GM03348 (cell line): ENCODE measurements at regions not wholly inside any gene's neighbourhood (a gene's known extent, or its start where the extent isn't known, plus 50 kb on each side); places are given as distances from the start of the nearest gene placed in this dataset.
"Not testable (repeated sequence)": the region's sequence is repeated elsewhere in the genome, so short reads cannot be mapped to it uniquely, and the experiment has no call there.

Experiments
- DNase-seq: peaks from one replicate; pipeline ENCODE4 v3.0.0; 2012; ENCODE audit warnings: low spot score

GRCh38 chr12:131389054-131390013 lies 321.6 kb upstream of the SFSWAP start:
- no peak for DNase-seq

GRCh38 chr12:131390412-131391334 lies 320.2 kb upstream of the SFSWAP start:
- no peak for DNase-seq

GRCh38 chr12:131391399-131391798 lies 319.5 kb upstream of the SFSWAP start:
- no peak for DNase-seq

- not testable (repeated sequence) for DNase-seq
These were observed 316.1 kb upstream of the SFSWAP start for GRCh38 chr12:131394752-131395151.

- DNase-seq = not testable (repeated sequence)
These were observed 315.6 kb upstream of the SFSWAP start for GRCh38 chr12:131395209-131395684.

- DNase-seq = no peak
These were observed 314.8 kb upstream of the SFSWAP start for GRCh38 chr12:131395971-131396573.

GRCh38 chr12:131397493-131398181 lies 313.3 kb upstream of the SFSWAP start:
- DNase-seq = no peak

GRCh38 chr12:131399000-131399399 lies 311.9 kb upstream of the SFSWAP start:
- DNase-seq = no peak

GRCh38 chr12:131400668-131401294 lies 310.1 kb upstream of the SFSWAP start:
- DNase-seq = not testable (repeated sequence)

- not testable (repeated sequence) for DNase-seq
These were observed 308.8 kb upstream of the SFSWAP start for GRCh38 chr12:131401907-131402633.

- no peak for DNase-seq
These were observed 308.0 kb upstream of the SFSWAP start for GRCh38 chr12:131402781-131403396.

GRCh38 chr12:131403676-131404075 lies 307.2 kb upstream of the SFSWAP start:
- DNase-seq = no peak

GRCh38 chr12:131404705-131405104 lies 306.2 kb upstream of the SFSWAP start:
- DNase-seq = no peak

- no peak for DNase-seq
These were observed 303.5 kb upstream of the SFSWAP start for GRCh38 chr12:131407221-131408035.

- no peak for DNase-seq
These were observed 302.9 kb upstream of the SFSWAP start for GRCh38 chr12:131408036-131408365.

- DNase-seq = no peak
These were observed 302.4 kb upstream of the SFSWAP start for GRCh38 chr12:131408484-131408883.

- no peak for DNase-seq
These were observed 301.7 kb upstream of the SFSWAP start for GRCh38 chr12:131409211-131409610.

- not testable (repeated sequence) for DNase-seq
These were observed 299.1 kb upstream of the SFSWAP start for GRCh38 chr12:131411827-131412226.

GRCh38 chr12:131413006-131413405 lies 297.9 kb upstream of the SFSWAP start:
- no peak for DNase-seq
